Ishikawa (cell line): ENCODE measurements at regions not wholly inside any gene's neighbourhood (a gene's known extent, or its start where the extent isn't known, plus 50 kb on each side); places are given as distances from the start of the nearest gene placed in this dataset.

ENCODE experiments used
- CEBPB ChIP-seq: IDR thresholded peaks from 2 replicates; pipeline ENCODE4 v1.6.1; 2012
- CREB1 ChIP-seq: IDR thresholded peaks from 2 replicates; pipeline ENCODE4 v1.6.1; 2012; ENCODE audit warnings: low read depth
- EGR1 ChIP-seq: IDR thresholded peaks from 2 replicates; pipeline ENCODE4 v1.6.1; 2012
- EP300 ChIP-seq: IDR thresholded peaks from 2 replicates; pipeline ENCODE4 v1.6.1; 2012; ENCODE audit warnings: borderline replicate concordance
- FOXM1 ChIP-seq: IDR thresholded peaks from 2 replicates; pipeline ENCODE4 v1.6.1; 2012; ENCODE audit warnings: low read depth, borderline replicate concordance
- MAX ChIP-seq: IDR thresholded peaks from 2 replicates; pipeline ENCODE4 v1.6.1; 2012
- NFIC ChIP-seq: IDR thresholded peaks from 2 replicates; pipeline ENCODE4 v1.6.1; 2012
- RAD21 ChIP-seq: IDR thresholded peaks from 2 replicates; pipeline ENCODE4 v1.6.1; 2012; ENCODE audit warnings: low read depth
- REST ChIP-seq: IDR thresholded peaks from 2 replicates; pipeline ENCODE4 v1.6.1; 2012; ENCODE audit warnings: low read depth, mild to moderate bottlenecking
- TAF1 ChIP-seq: IDR thresholded peaks from 2 replicates; pipeline ENCODE4 v1.6.1; 2012; ENCODE audit warnings: low read depth, mild to moderate bottlenecking
- TCF12 ChIP-seq: IDR thresholded peaks from 2 replicates; pipeline ENCODE4 v1.6.1; 2012; ENCODE audit warnings: low read depth
- TEAD4 ChIP-seq: IDR thresholded peaks from 2 replicates; pipeline ENCODE4 v1.6.1; 2012
- USF1 ChIP-seq: IDR thresholded peaks from 2 replicates; pipeline ENCODE4 v1.6.1; 2012
- YY1 ChIP-seq: IDR thresholded peaks from 2 replicates; pipeline ENCODE4 v1.6.1; 2012; ENCODE audit warnings: low read depth
- ZBTB7A ChIP-seq: IDR thresholded peaks from 2 replicates; pipeline ENCODE4 v1.6.1; 2012; ENCODE audit warnings: low read depth

- TF ChIP-seq REST, result no peak
- TF ChIP-seq TAF1, result no peak
- no peak for TF ChIP-seq EP300
Observed at GRCh38 chr5:124303366-124303765, 443.1 kb downstream of the ZNF608 start.

- TF ChIP-seq TAF1, result no peak
Observed at GRCh38 chr5:124302533-124302932, 443.9 kb downstream of the ZNF608 start.

- TF ChIP-seq ZBTB7A (no peak), TAF1 (no peak), EP300 (no peak), TEAD4 (no peak), TCF12 (no peak), USF1 (no peak), MAX (no peak), REST (no peak), CEBPB (no peak), RAD21 (no peak), EGR1 (no peak), CREB1 (no peak), YY1 (no peak), NFIC (no peak), FOXM1 (no peak)
Observed at GRCh38 chr5:124301850-124302249, 444.6 kb downstream of the ZNF608 start.

GRCh38 chr5:124300815-124301621, 445.4 kb downstream of the ZNF608 start:
- TF ChIP-seq TCF12 (no peak), CEBPB (no peak), TEAD4 (no peak), CREB1 (no peak), YY1 (no peak), NFIC (no peak), ZBTB7A (no peak), RAD21 (no peak), TAF1 (no peak), USF1 (no peak), REST (no peak), EP300 (no peak), MAX (no peak), EGR1 (no peak), FOXM1 (no peak)

GRCh38 chr5:124297826-124298225, 448.6 kb downstream of the ZNF608 start:
- TF ChIP-seq MAX, result no peak
- no peak for TF ChIP-seq EGR1
- TF ChIP-seq TCF12, result no peak
- no peak for TF ChIP-seq TAF1
- TF ChIP-seq YY1, result no peak
- no peak for TF ChIP-seq USF1
- TF ChIP-seq RAD21, result no peak
- TF ChIP-seq CEBPB, result no peak
- no peak for TF ChIP-seq CREB1
- TF ChIP-seq NFIC, result no peak
- TF ChIP-seq ZBTB7A, result no peak
- no peak for TF ChIP-seq REST
- no peak for TF ChIP-seq FOXM1
- no peak for TF ChIP-seq EP300
- TF ChIP-seq TEAD4, result no peak
